Transverse colon (tissue), 4 donors: ENCODE measurements at regions not wholly inside any gene's neighbourhood (a gene's known extent, or its start where the extent isn't known, plus 50 kb on each side); places are given as distances from the start of the nearest gene placed in this dataset.

ENCODE experiments used
- DNase-seq: peaks from one replicate; pipeline ENCODE4 v3.0.0-alpha.2; 2019
- H3K27ac ChIP-seq, 4 donors: fragments of 200-600 bp; sonication (generic); 2 replicates each; pipeline ENCODE4 v1.5.1; 2016 to 2018; ENCODE audit warnings: inconsistent platforms in 4 of 4
- H3K27me3 ChIP-seq: fragments of 200-600 bp; sonication (generic); 2 replicates; pipeline ENCODE4 v1.5.1; 2017; ENCODE audit warnings: inconsistent platforms
- H3K36me3 ChIP-seq, 4 donors: fragments of 200-600 bp; sonication (generic); 2 replicates each; pipeline ENCODE4 v1.5.1; 2017 to 2019; ENCODE audit warnings: inconsistent platforms in 4 of 4
- H3K4me1 ChIP-seq, 4 donors: fragments of 200-600 bp; sonication (generic); 2 replicates each; pipeline ENCODE4 v1.5.1; 2017 to 2020; ENCODE audit warnings: inconsistent platforms in 4 of 4
- H3K4me3 ChIP-seq, 4 donors: fragments of 200-600 bp; sonication (generic); 1 replicate in 1 of 4; 2 replicates in 3 of 4; pipeline versions ENCODE4 v1.5.1 to v1.6.1; 2017 to 2019; ENCODE audit warnings: inconsistent platforms in 4 of 4
- H3K9me3 ChIP-seq, 2 donors: fragments of 200-600 bp; sonication (generic); 2 replicates each; pipeline ENCODE4 v1.5.1; 2017 to 2019; ENCODE audit warnings: inconsistent platforms in 2 of 2
- EP300 ChIP-seq: sonication (generic); formaldehyde crosslinking; IDR thresholded peaks from one replicate; pipeline ENCODE4 v1.6.1; 2017; ENCODE audit warnings: antibody characterized with exemption, low read depth
- POLR2A ChIP-seq: fragments of 450-650 bp; IDR thresholded peaks from one replicate; pipeline ENCODE4 v1.6.1; 2016; ENCODE audit warnings: antibody characterized with exemption, mild to moderate bottlenecking, moderate library complexity
- POLR2AphosphoS5 ChIP-seq, 3 donors: sonication (generic); formaldehyde crosslinking; IDR thresholded peaks; one replicate each; pipeline ENCODE4 v1.6.1; 2016; ENCODE audit warnings: antibody characterized with exemption in 3 of 3
- WGBS, 2 donors: methylation state at CpG; one replicate each; pipeline ENCODE4 v1.1.5; 2018; ENCODE audit warnings: low coverage in 1 of 2; 5-methylcytosine and 5-hydroxymethylcytosine counted together
- in situ Hi-C, 4 donors: fragments of 200-750 bp; cut with MboI; loops; one replicate each; pipeline versions ENCODE4 v1.15.0 to v1.15.1; 2017; ENCODE audit warnings: low sequenced_read_pairs in 3 of 4, low pct_ligation_motif_present in 1 of 4, low pct_unique_long_range_greater_than_20kb in 1 of 4
- intact Hi-C: fragments of 100-400 bp; cut with DNase I; formaldehyde crosslinking; loops from one replicate; pipeline ENCODE4 v1.15.1; 2023; ENCODE audit warnings: low total_unique reads
- TF ChIP-seq, protein P1 (sequence below), 5 experiments: fragments of 200-600 bp in 3 of 5; fragments of 450-650 bp in 2 of 5; sonication (generic) in 3 of 5; IDR thresholded peaks; 1 replicate in 2 of 5; 2 replicates in 3 of 5; pipeline ENCODE4 v1.5.1; 2016 to 2017; ENCODE audit warnings: antibody characterized with exemption in 5 of 5, inconsistent platforms in 3 of 5, mild to moderate bottlenecking in 2 of 5, moderate library complexity in 1 of 5

GRCh38 chr7:91801331-91801983 lies 79.0 kb downstream of the MTERF1 start:
- no peak for DNase-seq
- H3K4me1 ChIP-seq, result no peaks in the 10 kb centered on the region
- intact Hi-C loops (no loop called here), in situ Hi-C loops (no loop called here)
- H3K27me3 ChIP-seq, result no peaks in the 10 kb centered on the region
- no peaks in the 10 kb centered on the region for H3K9me3 ChIP-seq
- TF ChIP-seq POLR2AphosphoS5 (IDR thresholded peaks at IDR 0.05), result no peak
- no peak for TF ChIP-seq POLR2A
- TF ChIP-seq, protein P1, sequence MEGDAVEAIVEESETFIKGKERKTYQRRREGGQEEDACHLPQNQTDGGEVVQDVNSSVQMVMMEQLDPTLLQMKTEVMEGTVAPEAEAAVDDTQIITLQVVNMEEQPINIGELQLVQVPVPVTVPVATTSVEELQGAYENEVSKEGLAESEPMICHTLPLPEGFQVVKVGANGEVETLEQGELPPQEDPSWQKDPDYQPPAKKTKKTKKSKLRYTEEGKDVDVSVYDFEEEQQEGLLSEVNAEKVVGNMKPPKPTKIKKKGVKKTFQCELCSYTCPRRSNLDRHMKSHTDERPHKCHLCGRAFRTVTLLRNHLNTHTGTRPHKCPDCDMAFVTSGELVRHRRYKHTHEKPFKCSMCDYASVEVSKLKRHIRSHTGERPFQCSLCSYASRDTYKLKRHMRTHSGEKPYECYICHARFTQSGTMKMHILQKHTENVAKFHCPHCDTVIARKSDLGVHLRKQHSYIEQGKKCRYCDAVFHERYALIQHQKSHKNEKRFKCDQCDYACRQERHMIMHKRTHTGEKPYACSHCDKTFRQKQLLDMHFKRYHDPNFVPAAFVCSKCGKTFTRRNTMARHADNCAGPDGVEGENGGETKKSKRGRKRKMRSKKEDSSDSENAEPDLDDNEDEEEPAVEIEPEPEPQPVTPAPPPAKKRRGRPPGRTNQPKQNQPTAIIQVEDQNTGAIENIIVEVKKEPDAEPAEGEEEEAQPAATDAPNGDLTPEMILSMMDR (IDR thresholded peaks at IDR 0.05), result no peak
- no peak for TF ChIP-seq EP300
- no peak overlapping the region for H3K4me3 ChIP-seq
- WGBS, 2 donors, result 83% methylated on average over 5 of the region's 5 CpGs; no CpG with 5 or more reads in 1 of the 2 donors
- H3K36me3 ChIP-seq, result no peaks in the 10 kb centered on the region
- no peak overlapping the region for H3K27ac ChIP-seq

DNA sequence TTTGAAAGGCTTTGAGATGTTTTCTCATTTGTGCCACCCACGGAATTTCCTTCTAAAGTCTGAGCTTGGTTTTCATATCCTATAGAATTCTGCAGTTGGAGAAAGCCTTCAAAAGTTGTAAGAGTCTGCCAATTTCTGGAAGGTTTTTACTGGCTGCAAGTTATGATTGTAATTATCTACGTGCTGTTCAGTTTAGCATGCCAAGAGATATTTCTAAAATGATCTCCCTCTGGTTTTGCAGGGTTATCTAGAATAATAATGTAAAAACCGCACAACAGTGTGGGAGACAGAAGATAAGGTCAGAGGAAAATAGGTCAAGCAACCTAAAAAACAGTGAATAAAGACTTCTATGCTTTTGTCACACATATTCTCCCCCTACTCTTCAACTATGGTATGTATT lies 69.3 kb downstream of the MTERF1 start:
- WGBS, 2 donors, result 53 to 75% methylated on average over 3 of the region's 3 CpGs
- H3K4me3 ChIP-seq, result no peak overlapping the region
- in situ Hi-C loops (no loop called here), intact Hi-C loops (no loop called here)
- H3K27ac ChIP-seq, result no peak overlapping the region
- H3K9me3 ChIP-seq, result no peaks in the 10 kb centered on the region
- H3K36me3 ChIP-seq, result no peaks in the 10 kb centered on the region
- no peaks in the 10 kb centered on the region for H3K27me3 ChIP-seq
- no peak for TF ChIP-seq EP300
- TF ChIP-seq POLR2AphosphoS5 (IDR thresholded peaks at IDR 0.05), result no peak
- TF ChIP-seq, protein P1 (IDR thresholded peaks at IDR 0.05), result no peak
- TF ChIP-seq POLR2A, result no peak
- no peaks in the 10 kb centered on the region for H3K4me1 ChIP-seq
- DNase-seq, result no peak

- H3K9me3 ChIP-seq, result no peaks in the 10 kb centered on the region
- no peak overlapping the region for H3K4me3 ChIP-seq
- in situ Hi-C loops, result no loop called here
- 71 to 75% methylated on average over 2 of the region's 2 CpGs for WGBS, 2 donors
- H3K27me3 ChIP-seq, result no peaks in the 10 kb centered on the region
- no peak for DNase-seq
- intact Hi-C loops, result no loop called here
- no peaks in the 10 kb centered on the region for H3K4me1 ChIP-seq
- TF ChIP-seq, protein P1 (IDR thresholded peaks at IDR 0.05), result no peak
- no peak for TF ChIP-seq EP300
- TF ChIP-seq POLR2A, result no peak
- no peak for TF ChIP-seq POLR2AphosphoS5 (IDR thresholded peaks at IDR 0.05)
- no peak overlapping the region for H3K27ac ChIP-seq
- no peaks in the 10 kb centered on the region for H3K36me3 ChIP-seq
Measured at GRCh38 chr7:91811641-91812040, 68.9 kb downstream of the MTERF1 start.

DNA sequence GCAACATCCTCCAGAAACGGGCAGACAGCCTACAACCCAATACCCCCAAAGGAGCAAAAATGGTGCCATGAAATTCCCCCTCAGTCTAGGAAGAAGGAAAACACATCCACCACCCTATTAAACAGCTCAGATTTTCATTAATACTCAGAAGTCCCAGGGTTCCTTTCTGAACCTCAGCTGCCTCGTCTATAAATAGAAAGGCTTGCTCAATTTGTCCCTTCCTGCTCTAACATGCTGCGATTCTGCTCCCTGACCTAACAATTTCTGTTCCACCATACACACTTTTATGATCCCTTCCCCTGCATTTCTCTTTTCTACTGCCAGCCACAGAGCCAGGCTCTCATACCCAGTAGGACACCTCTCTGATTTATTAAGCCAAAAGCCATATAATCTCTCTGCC lies 68.1 kb downstream of the MTERF1 start:
- no peaks in the 10 kb centered on the region for H3K36me3 ChIP-seq
- H3K4me1 ChIP-seq, result no peaks in the 10 kb centered on the region
- intact Hi-C loops, result no loop called here
- no peaks in the 10 kb centered on the region for H3K9me3 ChIP-seq
- H3K27me3 ChIP-seq, result no peaks in the 10 kb centered on the region
- H3K4me3 ChIP-seq, result no peak overlapping the region
- no peak overlapping the region for H3K27ac ChIP-seq
- in situ Hi-C loops, result no loop called here
- 63 to 76% methylated on average over 2 to 3 of the region's 3 CpGs for WGBS, 2 donors
- DNase-seq, result no peak
- no peak for TF ChIP-seq POLR2A
- TF ChIP-seq, protein P1 (IDR thresholded peaks at IDR 0.05), result no peak
- no peak for TF ChIP-seq POLR2AphosphoS5 (IDR thresholded peaks at IDR 0.05)
- no peak for TF ChIP-seq EP300
